ENCODE measurements at regions not wholly inside any gene's neighbourhood (a gene's known extent, or its start where the extent isn't known, plus 50 kb on each side); places are given as distances from the start of the nearest gene placed in this dataset.

DNA sequence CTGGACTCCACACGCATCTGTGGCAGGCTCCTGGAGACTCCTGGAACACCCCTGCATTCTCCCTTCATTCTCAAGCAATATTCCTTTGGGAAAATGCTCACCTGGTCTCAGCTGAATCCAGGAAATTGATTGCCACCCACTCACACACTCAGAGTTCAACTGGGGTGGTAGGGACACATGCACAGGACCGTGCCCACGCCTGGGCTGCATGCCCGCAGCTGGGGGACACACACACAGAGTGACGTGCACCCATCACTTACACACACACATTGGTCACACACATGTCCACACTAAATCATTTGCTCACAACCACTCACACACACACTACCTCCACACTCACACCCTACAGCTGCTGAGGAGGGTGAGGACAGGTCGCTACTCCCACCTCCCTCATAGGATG is 84.8 kb downstream of the ENGASE start:
- TF ChIP-seq, protein P1, sequence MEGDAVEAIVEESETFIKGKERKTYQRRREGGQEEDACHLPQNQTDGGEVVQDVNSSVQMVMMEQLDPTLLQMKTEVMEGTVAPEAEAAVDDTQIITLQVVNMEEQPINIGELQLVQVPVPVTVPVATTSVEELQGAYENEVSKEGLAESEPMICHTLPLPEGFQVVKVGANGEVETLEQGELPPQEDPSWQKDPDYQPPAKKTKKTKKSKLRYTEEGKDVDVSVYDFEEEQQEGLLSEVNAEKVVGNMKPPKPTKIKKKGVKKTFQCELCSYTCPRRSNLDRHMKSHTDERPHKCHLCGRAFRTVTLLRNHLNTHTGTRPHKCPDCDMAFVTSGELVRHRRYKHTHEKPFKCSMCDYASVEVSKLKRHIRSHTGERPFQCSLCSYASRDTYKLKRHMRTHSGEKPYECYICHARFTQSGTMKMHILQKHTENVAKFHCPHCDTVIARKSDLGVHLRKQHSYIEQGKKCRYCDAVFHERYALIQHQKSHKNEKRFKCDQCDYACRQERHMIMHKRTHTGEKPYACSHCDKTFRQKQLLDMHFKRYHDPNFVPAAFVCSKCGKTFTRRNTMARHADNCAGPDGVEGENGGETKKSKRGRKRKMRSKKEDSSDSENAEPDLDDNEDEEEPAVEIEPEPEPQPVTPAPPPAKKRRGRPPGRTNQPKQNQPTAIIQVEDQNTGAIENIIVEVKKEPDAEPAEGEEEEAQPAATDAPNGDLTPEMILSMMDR (IDR thresholded peaks at IDR 0.05; ENCODE audit: low read depth, low read length) = no peak
- DNase-seq (ENCODE audit: low read depth, low spot score) = no peak
- in situ Hi-C loops (cut with HindIII; ENCODE audit: low sequenced_read_pairs) = no loop called here
- no peak overlapping the region for H3K4me3 ChIP-seq (ENCODE audit: low read depth, low read length)

DNA sequence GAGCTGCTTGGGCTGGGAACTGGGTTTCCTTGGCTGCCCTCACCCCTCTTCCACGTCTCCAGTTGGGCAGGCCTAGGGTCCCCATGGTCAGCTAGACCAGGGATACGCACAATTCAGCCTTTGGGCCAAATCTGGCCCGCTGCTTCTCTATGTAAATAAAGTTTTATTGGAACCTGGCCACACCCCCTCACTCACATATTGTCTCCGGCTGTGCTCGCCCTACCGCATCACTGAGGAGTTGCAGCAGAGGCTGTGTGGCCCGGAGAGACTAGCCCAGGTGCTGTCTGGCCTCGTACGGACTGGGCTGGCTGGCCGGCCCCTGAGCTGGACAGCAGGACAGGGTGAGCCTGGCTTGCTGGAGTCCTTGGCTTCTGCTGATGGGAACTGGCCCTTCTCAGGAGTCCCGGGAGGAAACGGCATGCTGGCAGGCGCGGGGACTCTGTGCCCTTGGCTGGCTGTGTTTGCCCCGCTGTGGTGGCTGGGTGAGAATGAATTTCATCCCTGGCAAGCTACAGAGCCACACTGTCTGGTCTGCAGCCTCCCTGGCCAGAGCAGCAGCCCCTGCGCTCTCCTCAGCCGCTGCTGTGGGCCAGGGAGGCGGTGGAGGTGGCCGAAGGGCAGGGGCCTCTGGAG is 82.0 kb downstream of the ENGASE start:
- TF ChIP-seq, protein P1 (IDR thresholded peaks at IDR 0.05; ENCODE audit: low read depth, low read length) = no peak
- no peak for DNase-seq (ENCODE audit: low read depth, low spot score)
- no peak overlapping the region for H3K4me3 ChIP-seq (ENCODE audit: low read depth, low read length)
- in situ Hi-C loops (cut with HindIII; ENCODE audit: low sequenced_read_pairs) = no loop called here

DNA sequence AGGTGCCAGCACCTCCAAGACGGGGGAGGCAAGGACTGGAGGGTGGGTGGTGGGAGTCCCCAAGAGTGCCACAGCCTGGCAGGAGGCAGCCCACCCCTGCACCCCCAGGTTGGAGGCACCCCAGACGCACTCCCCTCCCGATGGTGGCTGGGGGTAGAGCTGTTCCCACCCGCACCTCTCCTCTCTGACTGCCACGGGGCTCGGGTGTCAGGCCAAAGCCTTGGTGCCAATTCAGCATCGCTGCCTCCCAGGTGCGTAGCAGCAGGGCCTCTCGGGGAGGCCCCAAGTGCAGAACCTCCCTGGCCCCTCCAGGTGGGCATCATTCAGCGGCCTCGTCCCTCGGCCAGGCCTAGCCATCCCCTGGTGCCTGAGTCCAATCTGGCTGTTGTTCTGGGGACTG is 81.1 kb downstream of the ENGASE start:
- no peak for DNase-seq (ENCODE audit: low read depth, low spot score)
- TF ChIP-seq, protein P1 (IDR thresholded peaks at IDR 0.05; ENCODE audit: low read depth, low read length) = no peak
- H3K4me3 ChIP-seq (ENCODE audit: low read depth, low read length) = no peak overlapping the region
- in situ Hi-C loops (cut with HindIII; ENCODE audit: low sequenced_read_pairs) = no loop called here

DNA sequence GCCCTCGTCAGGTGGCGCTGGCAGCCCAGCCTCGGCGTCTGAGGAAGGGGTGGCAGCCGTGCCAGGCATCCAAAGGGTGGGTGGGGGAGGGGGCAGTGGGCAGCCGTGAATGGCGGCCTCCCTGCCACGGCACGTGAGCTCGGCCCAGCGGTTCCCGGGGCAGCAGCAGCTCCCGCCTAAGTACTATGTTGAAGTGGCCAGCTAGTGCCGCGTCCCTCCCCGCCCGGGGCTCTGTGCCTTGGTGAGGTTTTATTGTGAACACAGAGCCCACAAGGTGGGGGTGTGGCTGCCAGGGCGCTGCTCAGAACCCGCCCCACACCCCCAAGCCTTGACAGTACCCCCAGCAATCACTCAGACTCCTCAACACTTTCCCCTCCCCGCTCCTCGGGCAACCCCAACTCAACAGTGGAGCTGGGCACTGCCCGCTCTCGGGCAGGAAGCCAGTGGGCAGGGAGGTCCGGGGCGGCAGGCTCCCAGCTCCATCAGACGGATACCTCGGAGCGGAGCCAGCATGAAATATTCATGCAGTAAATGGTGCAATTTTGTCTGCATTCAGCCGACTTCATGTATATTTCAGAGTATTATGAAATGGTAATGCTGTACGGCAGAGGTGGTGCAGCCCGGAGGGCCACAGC is 80.4 kb downstream of the ENGASE start:
- no peak overlapping the region for H3K4me3 ChIP-seq (ENCODE audit: low read depth, low read length)
- TF ChIP-seq, protein P1 (IDR thresholded peaks at IDR 0.05; ENCODE audit: low read depth, low read length) = no peak
- in situ Hi-C loops (cut with HindIII; ENCODE audit: low sequenced_read_pairs) = no loop called here
- no peak for DNase-seq (ENCODE audit: low read depth, low spot score)

DNA sequence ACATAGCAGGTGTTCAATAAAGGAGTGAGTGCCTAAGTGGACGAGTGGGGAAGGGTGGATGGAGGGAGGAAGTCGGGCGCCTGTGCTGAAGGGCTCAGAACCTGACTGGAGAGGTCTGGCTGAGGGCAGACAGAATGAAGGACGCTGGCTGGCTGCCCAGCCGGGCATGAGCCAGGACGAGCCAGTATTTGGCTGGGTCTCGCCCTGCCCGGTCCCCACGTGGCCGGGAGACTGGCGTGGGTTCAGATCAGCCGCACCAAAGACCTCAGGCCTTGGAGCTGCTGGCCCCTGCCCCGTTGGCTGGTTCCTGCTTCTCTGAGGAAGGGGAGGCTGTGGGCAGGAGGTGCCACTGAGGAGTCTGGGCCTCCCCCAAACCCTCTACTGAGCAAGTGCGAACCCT is 79.8 kb downstream of the ENGASE start:
- in situ Hi-C loops (cut with HindIII; ENCODE audit: low sequenced_read_pairs) = no loop called here
- TF ChIP-seq, protein P1 (IDR thresholded peaks at IDR 0.05; ENCODE audit: low read depth, low read length) = no peak
- H3K4me3 ChIP-seq (ENCODE audit: low read depth, low read length) = no peak overlapping the region
- DNase-seq (ENCODE audit: low read depth, low spot score) = no peak

DNA sequence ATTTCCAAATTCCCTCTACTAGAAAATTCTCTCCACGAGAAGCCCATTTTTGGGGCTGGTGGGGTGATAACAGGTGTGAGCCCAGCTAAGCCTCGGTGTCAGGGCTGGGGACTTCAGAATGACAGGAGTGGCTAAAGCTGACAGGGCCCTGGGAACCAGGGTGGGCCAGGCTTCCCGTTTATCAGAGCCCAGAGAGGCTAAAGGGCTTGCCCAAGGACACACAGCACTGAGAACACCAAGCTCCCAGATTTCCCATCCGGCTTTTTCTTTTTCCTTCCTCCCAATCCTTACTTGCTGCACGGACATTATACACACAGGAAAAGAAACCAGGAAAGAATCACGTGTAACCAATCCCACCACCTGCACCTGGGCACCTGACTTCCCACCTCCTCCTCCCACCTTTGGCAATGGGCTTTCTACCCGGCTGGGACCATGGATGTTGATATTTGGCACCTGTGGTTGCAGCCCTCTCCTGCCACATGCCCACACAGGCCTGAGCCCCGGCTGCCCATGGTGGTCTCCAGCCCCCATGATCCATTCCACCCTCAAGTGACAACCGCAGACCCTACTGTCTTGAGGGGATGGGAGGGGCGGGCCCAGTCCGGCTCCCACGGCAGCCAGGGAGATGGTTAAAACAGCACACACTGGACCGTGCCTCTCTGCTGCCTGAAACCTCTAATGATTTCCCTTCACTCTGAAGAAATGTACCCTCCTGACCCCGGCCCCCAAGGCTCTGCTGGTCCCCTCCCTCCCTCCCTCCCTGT is 78.9 kb downstream of the ENGASE start:
- TF ChIP-seq, protein P1 (IDR thresholded peaks at IDR 0.05; ENCODE audit: low read depth, low read length) = no peak
- no peak for DNase-seq (ENCODE audit: low read depth, low spot score)
- H3K4me3 ChIP-seq (ENCODE audit: low read depth, low read length) = no peak overlapping the region
- in situ Hi-C loops (cut with HindIII; ENCODE audit: low sequenced_read_pairs) = no loop called here
